OCI-LY3 (cell line): ENCODE measurements at regions not wholly inside any gene's neighbourhood (a gene's known extent, or its start where the extent isn't known, plus 50 kb on each side); places are given as distances from the start of the nearest gene placed in this dataset.
A peak's percentile ranks its signal among the peaks of the same experiment; 100 is the strongest.
"Not testable (repeated sequence)": the region's sequence is repeated elsewhere in the genome, so short reads cannot be mapped to it uniquely, and the experiment has no call there.

ENCODE experiments used
- H2AFZ ChIP-seq: fragments of 200-600, 300-600 bp; shearing (Covaris generic); 2 replicates; pipeline ENCODE4 v1.6.0; 2014; ENCODE audit warnings: antibody characterized with exemption, low read depth, low read length
- H3K27ac ChIP-seq: fragments of 200-600, 300-600 bp; sonication (generic); 2 replicates; pipeline ENCODE4 v1.5.1; 2014; ENCODE audit warnings: mild to moderate bottlenecking, low read length, moderate library complexity, mixed read lengths
- H3K27me3 ChIP-seq: fragments of 200-600, 300-600 bp; sonication (generic); 2 replicates; pipeline ENCODE4 v1.6.1; 2014; ENCODE audit warnings: low read depth, low read length, mixed read lengths
- H3K36me3 ChIP-seq: fragments of 200-600, 300-600 bp; sonication (generic); replicated peaks from 2 replicates; pipeline ENCODE3; 2014; ENCODE audit warnings: low read depth, low read length, mixed read lengths
- H3K4me1 ChIP-seq: fragments of 300-600, 200-600 bp; sonication (generic); 2 replicates; pipeline ENCODE4 v1.6.1; 2014; ENCODE audit warnings: low read length, mixed read lengths
- H3K4me2 ChIP-seq: fragments of 200-600, 300-600 bp; sonication (generic); 2 replicates; pipeline ENCODE4 v1.6.1; 2014; ENCODE audit warnings: low read length, mixed read lengths
- H3K4me3 ChIP-seq: fragments of 300-600, 200-600 bp; sonication (generic); 2 replicates; pipeline ENCODE4 v1.5.1; 2014; ENCODE audit warnings: antibody characterized with exemption, mild to moderate bottlenecking, low read length, moderate library complexity
- H3K79me2 ChIP-seq: fragments of 300-600, 200-600 bp; shearing (Covaris generic); 2 replicates; pipeline ENCODE4 v1.6.1; 2014; ENCODE audit warnings: mild to moderate bottlenecking, low read length, mixed read lengths
- H3K9ac ChIP-seq: fragments of 300-600, 200-600 bp; shearing (Covaris generic); 2 replicates; pipeline ENCODE4 v1.6.0; 2014; ENCODE audit warnings: mild to moderate bottlenecking, low read length, moderate library complexity
- H3K9me3 ChIP-seq: fragments of 200-600, 300-600 bp; shearing (Covaris generic); 2 replicates; pipeline ENCODE4 v1.6.1; 2014; ENCODE audit warnings: low read length, mixed read lengths; ENCODE audit not compliant: insufficient read depth
- H4K20me1 ChIP-seq: fragments of 200-600, 300-600 bp; sonication (generic); 2 replicates; pipeline ENCODE4 v1.6.1; 2016; ENCODE audit warnings: low read length, mixed read lengths; ENCODE audit not compliant: insufficient read depth

DNA sequence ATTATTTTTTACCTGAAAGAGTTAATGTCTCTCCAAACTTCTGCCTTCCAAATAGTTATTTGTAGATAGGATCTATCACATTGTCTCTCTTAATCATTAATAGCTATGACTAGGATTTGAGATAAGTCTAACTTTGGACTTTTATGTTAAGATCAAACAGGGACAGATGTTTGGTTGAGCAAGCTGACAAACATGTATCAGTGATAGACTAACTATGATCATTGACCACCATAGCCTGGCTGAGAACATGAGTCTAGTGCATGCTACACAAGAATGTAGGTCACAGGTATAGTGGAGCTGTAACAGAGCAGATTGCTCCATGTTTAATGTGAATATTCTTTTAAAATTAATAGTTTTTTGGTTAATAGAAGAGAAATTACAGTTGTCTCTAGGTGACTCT, 52.0 kb downstream of the SYT15B start:
- H3K79me2 ChIP-seq, H3K9ac ChIP-seq, H4K20me1 ChIP-seq, H2AFZ ChIP-seq, H3K9me3 ChIP-seq, H3K27me3 ChIP-seq, H3K4me2 ChIP-seq, H3K4me3 ChIP-seq, H3K36me3 ChIP-seq, H3K4me1 ChIP-seq, H3K27ac ChIP-seq: not testable (repeated sequence)

GRCh38 chr10:47710443-47710842, 52.9 kb downstream of the SYT15B start:
- H3K9me3 ChIP-seq, H2AFZ ChIP-seq, H4K20me1 ChIP-seq, H3K36me3 ChIP-seq, H3K4me2 ChIP-seq, H3K9ac ChIP-seq, H3K4me3 ChIP-seq, H3K27ac ChIP-seq, H3K4me1 ChIP-seq, H3K27me3 ChIP-seq, H3K79me2 ChIP-seq: not testable (repeated sequence)

- not testable (repeated sequence) for H3K36me3 ChIP-seq, H3K79me2 ChIP-seq, H3K27ac ChIP-seq, H3K9me3 ChIP-seq, H2AFZ ChIP-seq, H4K20me1 ChIP-seq, H3K27me3 ChIP-seq, H3K4me1 ChIP-seq, H3K4me2 ChIP-seq, H3K9ac ChIP-seq
- H3K4me3 ChIP-seq = peak overlapping the region; percentile 52; the same call in 1 of the 2 replicates
Measured at GRCh38 chr10:47705698-47706414, 57.5 kb downstream of the SYT15B start.

DNA sequence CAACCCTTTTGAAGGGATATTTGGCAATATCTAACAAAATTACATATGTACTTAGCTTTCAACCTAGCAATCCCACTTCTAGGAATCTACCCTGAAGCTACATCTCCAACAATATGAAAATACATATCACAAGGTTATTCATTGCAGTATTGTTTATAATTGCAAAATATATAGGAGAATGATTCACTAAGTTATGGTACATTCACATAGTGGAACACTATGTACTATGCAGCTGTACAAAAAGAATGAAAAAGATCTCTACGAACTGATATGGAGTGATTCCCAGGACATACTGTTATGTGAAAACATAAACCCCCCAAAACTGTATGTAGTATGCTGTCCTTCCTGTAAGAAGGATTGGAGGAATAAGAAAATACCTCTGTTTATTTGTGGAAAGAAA, 62.1 kb downstream of the SYT15B start:
- H3K36me3 ChIP-seq, H3K4me1 ChIP-seq, H3K4me2 ChIP-seq, H3K9ac ChIP-seq, H3K4me3 ChIP-seq, H3K27ac ChIP-seq, H3K79me2 ChIP-seq, H2AFZ ChIP-seq, H3K9me3 ChIP-seq, H4K20me1 ChIP-seq, H3K27me3 ChIP-seq: not testable (repeated sequence)

GRCh38 chr10:47699854-47700253, 63.5 kb downstream of the SYT15B start:
- not testable (repeated sequence) for H3K4me2 ChIP-seq, H3K36me3 ChIP-seq, H2AFZ ChIP-seq, H3K9me3 ChIP-seq, H3K79me2 ChIP-seq, H3K4me1 ChIP-seq, H3K27ac ChIP-seq, H3K4me3 ChIP-seq, H4K20me1 ChIP-seq, H3K27me3 ChIP-seq, H3K9ac ChIP-seq

DNA sequence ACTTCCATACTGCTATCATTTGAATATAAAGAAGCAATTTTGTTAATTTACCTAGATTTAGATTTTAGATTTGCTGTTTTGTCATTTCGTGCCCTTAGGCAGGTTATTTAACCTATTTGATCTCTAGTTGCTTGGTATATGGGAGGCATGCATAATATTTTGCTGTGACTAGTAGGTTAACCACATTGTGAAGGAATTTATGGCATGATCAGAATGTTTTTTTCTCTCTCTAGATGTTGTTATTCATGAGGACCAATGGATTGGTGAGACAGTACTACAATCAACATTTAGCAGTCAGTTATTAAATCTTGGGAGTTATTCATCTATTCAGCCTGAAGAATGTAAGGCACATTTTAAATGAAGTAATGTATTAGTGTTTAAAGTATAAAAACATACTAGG, 67.2 kb downstream of the SYT15B start:
- not testable (repeated sequence) for H4K20me1 ChIP-seq, H3K9me3 ChIP-seq, H3K9ac ChIP-seq, H3K4me1 ChIP-seq, H3K4me3 ChIP-seq, H3K27ac ChIP-seq, H3K27me3 ChIP-seq, H2AFZ ChIP-seq, H3K4me2 ChIP-seq, H3K79me2 ChIP-seq, H3K36me3 ChIP-seq

- not testable (repeated sequence) for H3K27me3 ChIP-seq, H3K36me3 ChIP-seq, H4K20me1 ChIP-seq, H3K4me1 ChIP-seq, H3K4me3 ChIP-seq, H3K9me3 ChIP-seq, H2AFZ ChIP-seq, H3K79me2 ChIP-seq, H3K4me2 ChIP-seq, H3K9ac ChIP-seq, H3K27ac ChIP-seq
Measured at GRCh38 chr10:47695149-47695548, 68.2 kb downstream of the SYT15B start.

GRCh38 chr10:47690304-47690703, 73.1 kb downstream of the SYT15B start:
- not testable (repeated sequence) for H3K4me3 ChIP-seq, H3K79me2 ChIP-seq, H4K20me1 ChIP-seq, H3K9ac ChIP-seq, H2AFZ ChIP-seq, H3K36me3 ChIP-seq, H3K9me3 ChIP-seq, H3K4me2 ChIP-seq, H3K4me1 ChIP-seq, H3K27ac ChIP-seq, H3K27me3 ChIP-seq

DNA sequence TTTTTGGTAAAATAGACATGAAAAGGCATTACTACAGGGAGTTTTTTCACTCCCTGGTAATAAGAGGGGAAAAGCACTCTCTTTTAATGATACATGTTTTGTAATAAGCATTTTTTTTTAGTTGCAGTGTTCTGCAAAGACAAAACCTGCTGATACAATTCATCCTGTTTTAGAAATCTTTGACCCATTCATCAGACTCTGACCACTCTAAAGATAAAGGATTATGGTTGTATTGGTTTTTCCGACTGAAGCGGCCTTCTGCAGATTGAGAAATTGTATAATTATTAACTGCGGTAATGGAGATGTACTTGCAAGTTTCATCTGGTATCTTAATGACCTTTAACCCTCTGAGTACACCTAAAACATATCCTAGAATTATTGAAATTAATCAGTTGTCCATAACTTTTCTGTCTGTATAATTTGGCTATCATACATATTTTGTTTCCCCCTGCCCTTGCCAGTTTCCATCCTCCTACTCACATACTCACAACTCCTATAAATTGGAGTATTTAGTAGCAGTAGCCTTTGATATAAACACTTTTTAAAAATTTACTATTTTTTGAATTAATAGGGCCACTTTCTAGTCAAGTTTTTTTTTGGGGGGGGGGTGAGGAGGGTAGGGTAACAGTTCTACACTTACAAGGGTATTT, 79.4 kb downstream of the SYT15B start:
- H3K36me3 ChIP-seq, H3K27ac ChIP-seq, H3K9ac ChIP-seq, H3K4me3 ChIP-seq, H4K20me1 ChIP-seq, H3K9me3 ChIP-seq, H2AFZ ChIP-seq, H3K27me3 ChIP-seq, H3K4me2 ChIP-seq, H3K4me1 ChIP-seq, H3K79me2 ChIP-seq: not testable (repeated sequence)

- H3K4me3 ChIP-seq, H3K9ac ChIP-seq, H3K79me2 ChIP-seq, H3K27me3 ChIP-seq, H3K36me3 ChIP-seq, H3K4me1 ChIP-seq, H3K4me2 ChIP-seq, H3K9me3 ChIP-seq, H4K20me1 ChIP-seq, H3K27ac ChIP-seq, H2AFZ ChIP-seq: not testable (repeated sequence)
Measured at GRCh38 chr10:47681638-47681990, 81.8 kb downstream of the SYT15B start.
